Osteoblast (primary cell): ENCODE measurements at regions not wholly inside any gene's neighbourhood (a gene's known extent, or its start where the extent isn't known, plus 50 kb on each side); places are given as distances from the start of the nearest gene placed in this dataset.

ENCODE experiments used
- DNase-seq: peaks from one replicate; pipeline ENCODE4 v3.0.0; 2011; ENCODE audit warnings: low spot score, mixed read lengths; ENCODE audit not compliant: insufficient read length; ENCODE audit errors: missing footprints
- H2AFZ ChIP-seq: 2 replicates; pipeline ENCODE4 v1.6.0; 2011; ENCODE audit warnings: mild to moderate bottlenecking, low read length
- H3K27ac ChIP-seq: 2 replicates; pipeline ENCODE4 v1.5.1; 2011; ENCODE audit warnings: mild to moderate bottlenecking, low read depth, low read length, moderate library complexity
- H3K27me3 ChIP-seq: 2 replicates; pipeline ENCODE4 v1.6.0; 2012; ENCODE audit warnings: mild to moderate bottlenecking, control low read depth, inconsistent platforms, low read length, moderate library complexity; ENCODE audit not compliant: insufficient read depth
- H3K36me3 ChIP-seq: 2 replicates; pipeline ENCODE4 v1.5.1; 2011; ENCODE audit warnings: mild to moderate bottlenecking, low read length, control low read depth, moderate library complexity; ENCODE audit not compliant: insufficient read depth
- H3K4me1 ChIP-seq: 2 replicates; pipeline ENCODE4 v1.5.1; 2011; ENCODE audit warnings: mild to moderate bottlenecking, low read length, control low read depth, moderate library complexity; ENCODE audit not compliant: insufficient read depth
- H3K4me2 ChIP-seq: 2 replicates; pipeline ENCODE4 v1.6.0; 2011; ENCODE audit warnings: mild to moderate bottlenecking, low read length; ENCODE audit not compliant: insufficient read depth
- H3K4me3 ChIP-seq: fragments of 200-600 bp; sonication (generic); 3 replicates; pipeline ENCODE4 v1.5.1; 2012; ENCODE audit warnings: mild to moderate bottlenecking, low read length, inconsistent platforms; ENCODE audit not compliant: insufficient read depth
- H3K79me2 ChIP-seq: 2 replicates; pipeline ENCODE4 v1.6.0; 2012; ENCODE audit warnings: mild to moderate bottlenecking, low read length, control low read depth, inconsistent platforms; ENCODE audit not compliant: insufficient read depth
- H3K9me3 ChIP-seq: 2 replicates; pipeline ENCODE4 v1.5.1; 2011; ENCODE audit warnings: low read depth, low read length, control low read depth
- H4K20me1 ChIP-seq: 2 replicates; pipeline ENCODE4 v1.6.0; 2012; ENCODE audit warnings: mild to moderate bottlenecking, low read length, control low read depth; ENCODE audit not compliant: insufficient read depth
- TF ChIP-seq, protein P1 (sequence below): IDR thresholded peaks from 2 replicates; pipeline ENCODE4 v1.5.1; 2011; ENCODE audit warnings: mild to moderate bottlenecking, low read depth, low read length, moderate library complexity; ENCODE audit errors: extremely low read depth

DNA sequence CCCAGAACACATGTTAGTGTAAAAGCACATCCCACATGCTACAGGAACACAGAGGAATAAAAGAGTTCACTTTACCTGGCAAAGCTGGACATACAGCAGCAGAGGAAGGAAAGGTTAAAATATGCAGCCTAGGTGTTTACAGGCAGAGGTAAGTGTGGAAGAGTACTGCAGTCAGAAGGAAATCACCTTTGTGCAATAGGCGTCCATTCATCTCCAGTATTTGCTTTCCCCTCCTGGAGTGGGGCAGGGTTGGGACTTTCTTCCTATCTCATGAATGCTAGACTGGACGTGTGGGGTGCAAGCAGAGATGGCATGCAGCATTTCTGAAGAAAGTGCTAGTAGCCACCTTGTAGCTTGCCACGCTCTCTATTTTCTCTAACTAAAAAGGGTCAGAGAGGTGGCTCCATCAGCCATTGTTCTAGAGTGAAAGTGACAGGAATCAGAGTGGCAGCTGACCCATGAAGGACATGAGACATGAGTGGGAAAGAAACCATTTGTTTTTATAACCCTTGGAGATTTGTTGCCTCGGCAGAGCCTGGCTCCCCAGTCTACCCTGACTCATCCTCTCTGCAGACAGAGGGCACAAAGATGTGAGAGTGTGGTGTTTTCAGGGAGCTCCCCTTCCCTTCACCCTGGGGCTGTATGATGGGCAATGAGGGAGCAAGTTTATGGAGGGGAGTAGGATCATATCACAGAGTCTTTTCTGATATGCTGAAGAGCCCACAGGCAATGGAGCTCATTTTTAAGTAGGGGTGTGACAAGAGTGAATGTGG lies 101.2 kb upstream of the SEC61G start:
- no peaks in the 10 kb centered on the region for H4K20me1 ChIP-seq
- no peak for DNase-seq
- TF ChIP-seq, protein P1, sequence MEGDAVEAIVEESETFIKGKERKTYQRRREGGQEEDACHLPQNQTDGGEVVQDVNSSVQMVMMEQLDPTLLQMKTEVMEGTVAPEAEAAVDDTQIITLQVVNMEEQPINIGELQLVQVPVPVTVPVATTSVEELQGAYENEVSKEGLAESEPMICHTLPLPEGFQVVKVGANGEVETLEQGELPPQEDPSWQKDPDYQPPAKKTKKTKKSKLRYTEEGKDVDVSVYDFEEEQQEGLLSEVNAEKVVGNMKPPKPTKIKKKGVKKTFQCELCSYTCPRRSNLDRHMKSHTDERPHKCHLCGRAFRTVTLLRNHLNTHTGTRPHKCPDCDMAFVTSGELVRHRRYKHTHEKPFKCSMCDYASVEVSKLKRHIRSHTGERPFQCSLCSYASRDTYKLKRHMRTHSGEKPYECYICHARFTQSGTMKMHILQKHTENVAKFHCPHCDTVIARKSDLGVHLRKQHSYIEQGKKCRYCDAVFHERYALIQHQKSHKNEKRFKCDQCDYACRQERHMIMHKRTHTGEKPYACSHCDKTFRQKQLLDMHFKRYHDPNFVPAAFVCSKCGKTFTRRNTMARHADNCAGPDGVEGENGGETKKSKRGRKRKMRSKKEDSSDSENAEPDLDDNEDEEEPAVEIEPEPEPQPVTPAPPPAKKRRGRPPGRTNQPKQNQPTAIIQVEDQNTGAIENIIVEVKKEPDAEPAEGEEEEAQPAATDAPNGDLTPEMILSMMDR = no peak
- no peak overlapping the region for H3K27ac ChIP-seq
- no peaks in the 10 kb centered on the region for H3K36me3 ChIP-seq
- peaks cover 7% of the 10 kb centered on the region for H3K4me1 ChIP-seq
- H2AFZ ChIP-seq = peak overlapping the region; percentile 25
- no peak overlapping the region for H3K4me3 ChIP-seq
- no peaks in the 10 kb centered on the region for H3K27me3 ChIP-seq
- H3K4me2 ChIP-seq = peak overlapping the region; percentile 9
- no peaks in the 10 kb centered on the region for H3K79me2 ChIP-seq
- no peaks in the 10 kb centered on the region for H3K9me3 ChIP-seq

DNA sequence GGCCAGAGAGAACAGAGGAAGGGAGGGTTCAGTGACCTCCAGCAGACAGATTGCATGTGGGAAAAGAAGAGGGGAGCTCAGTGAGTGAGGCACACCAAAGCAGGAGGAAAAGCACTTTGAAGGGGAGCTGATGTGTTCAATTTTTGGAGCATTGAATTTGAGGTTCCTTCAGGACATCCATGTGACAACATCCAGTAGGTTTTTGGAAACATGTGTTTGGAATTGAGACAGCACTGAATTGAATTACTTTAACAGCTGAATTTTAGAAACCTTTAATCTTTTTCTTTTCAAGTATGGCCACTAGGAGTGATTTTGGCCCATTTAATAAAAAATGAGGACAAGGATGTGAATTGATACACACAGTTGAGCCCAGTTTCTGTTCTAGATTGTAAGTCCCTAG lies 101.8 kb upstream of the SEC61G start:
- Histone ChIP-seq H4K20me1 (no peaks in the 10 kb centered on the region), H3K4me2 (no peak overlapping the region), H2AFZ (peak overlapping the region; percentile 25), H3K27ac (no peak overlapping the region), H3K4me3 (no peak overlapping the region), H3K79me2 (no peaks in the 10 kb centered on the region), H3K27me3 (no peaks in the 10 kb centered on the region), H3K9me3 (no peaks in the 10 kb centered on the region), H3K4me1 (peaks cover 7% of the 10 kb centered on the region), H3K36me3 (no peaks in the 10 kb centered on the region)
- TF ChIP-seq, protein P1 = peak; percentile 8
- DNase-seq = no peak

DNA sequence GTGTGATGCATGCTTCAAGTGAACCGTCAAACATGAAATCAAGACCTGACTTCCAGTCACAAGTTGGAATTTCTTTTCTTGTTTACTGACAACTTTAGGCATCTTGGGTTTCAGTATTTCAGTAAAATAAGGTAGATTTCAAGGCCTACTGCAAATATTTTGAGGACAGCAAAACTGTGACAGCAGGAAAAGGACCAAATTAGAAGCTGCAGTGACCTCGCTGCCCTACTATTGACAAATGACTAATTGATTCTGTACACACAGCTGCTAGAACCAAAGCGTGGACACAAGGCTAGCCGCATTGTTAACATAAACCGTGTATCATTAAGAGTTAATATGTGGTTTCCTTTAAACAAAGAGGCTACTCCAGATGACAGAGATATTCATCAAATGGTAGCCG lies 105.7 kb upstream of the SEC61G start:
- no peak for DNase-seq
- H3K79me2 ChIP-seq = no peaks in the 10 kb centered on the region
- H3K4me1 ChIP-seq = peaks cover 7% of the 10 kb centered on the region
- H3K27ac ChIP-seq = no peak overlapping the region
- TF ChIP-seq, protein P1 = no peak
- no peak overlapping the region for H3K4me2 ChIP-seq
- no peaks in the 10 kb centered on the region for H3K9me3 ChIP-seq
- H3K27me3 ChIP-seq = no peaks in the 10 kb centered on the region
- H2AFZ ChIP-seq = no peak overlapping the region
- no peak overlapping the region for H3K4me3 ChIP-seq
- H4K20me1 ChIP-seq = no peaks in the 10 kb centered on the region
- no peaks in the 10 kb centered on the region for H3K36me3 ChIP-seq

DNA sequence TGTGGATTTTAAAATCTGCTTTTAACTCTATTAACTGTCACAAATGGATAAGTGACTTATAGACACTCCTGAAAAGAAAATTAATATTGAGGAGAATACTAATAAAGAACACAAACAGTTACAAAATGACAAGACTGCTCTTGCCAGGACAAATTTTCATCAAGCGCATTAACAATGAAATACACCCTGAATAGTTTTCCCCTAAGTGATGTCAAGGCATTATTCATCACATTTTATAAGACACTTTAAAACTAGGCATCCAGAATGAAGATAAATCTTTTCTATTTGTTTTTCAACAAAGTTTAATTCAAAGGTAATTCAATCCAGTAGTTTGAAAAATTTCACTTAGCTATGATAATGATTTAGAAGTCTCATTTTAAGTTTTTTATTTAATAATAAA lies 110.5 kb upstream of the SEC61G start:
- no peak for DNase-seq
- H3K9me3 ChIP-seq = no peaks in the 10 kb centered on the region
- no peaks in the 10 kb centered on the region for H4K20me1 ChIP-seq
- no peaks in the 10 kb centered on the region for H3K36me3 ChIP-seq
- no peak overlapping the region for H3K4me2 ChIP-seq
- H3K27me3 ChIP-seq = no peaks in the 10 kb centered on the region
- no peaks in the 10 kb centered on the region for H3K79me2 ChIP-seq
- no peak overlapping the region for H2AFZ ChIP-seq
- H3K4me1 ChIP-seq = no peaks in the 10 kb centered on the region
- TF ChIP-seq, protein P1 = no peak
- no peak overlapping the region for H3K4me3 ChIP-seq
- no peak overlapping the region for H3K27ac ChIP-seq
